ENCODE measurements at regions not wholly inside any gene's neighbourhood (a gene's known extent, or its start where the extent isn't known, plus 50 kb on each side); places are given as distances from the start of the nearest gene placed in this dataset.

- Histone ChIP-seq H3K9ac (ENCODE audit: low read length) (no peak overlapping the region), H3K27me3 (ENCODE audit: insufficient read depth, low read length) (no peaks in the 10 kb centered on the region), H3K4me1 (ENCODE audit: insufficient read depth, low read length, severe bottlenecking) (no peaks in the 10 kb centered on the region), H3F3A (ENCODE audit: insufficient read depth, low read length) (no peaks in the 10 kb centered on the region), H3K9me3 (ENCODE audit: low read length) (no peaks in the 10 kb centered on the region), H3K4me2 (ENCODE audit: low read length) (no peak overlapping the region), H2AFZ (ENCODE audit: low read length) (no peak overlapping the region), H4K20me1 (ENCODE audit: insufficient read depth, low read length) (no peaks in the 10 kb centered on the region), H3K79me2 (ENCODE audit: insufficient read depth, low read length) (no peaks in the 10 kb centered on the region), H3K36me3 (ENCODE audit: insufficient read depth, low read length) (no peaks in the 10 kb centered on the region), H3K9me2 (ENCODE audit: low read depth, low read length) (no peaks in the 10 kb centered on the region), H3K4me3 (ENCODE audit: low read depth, low read length, poor library complexity, severe bottlenecking) (no peak overlapping the region), H3K27ac (ENCODE audit: low read depth, low read length, poor library complexity, severe bottlenecking) (no peak overlapping the region)
- TF ChIP-seq EZH2 (IDR thresholded peaks at IDR 0.05; ENCODE audit: borderline replicate concordance, low read length), result no peak
- TF ChIP-seq CTCF (IDR thresholded peaks at IDR 0.05; ENCODE audit: low read length), result no peak
Observed at GRCh38 chrX:26670521-26670920, 454.6 kb downstream of the MAGEB5 start.

GRCh38 chrX:26664919-26665318 is 448.9 kb downstream of the MAGEB5 start:
- Histone ChIP-seq H3K27me3 (ENCODE audit: insufficient read depth, low read length) (no peaks in the 10 kb centered on the region), H3K27ac (ENCODE audit: low read depth, low read length, poor library complexity, severe bottlenecking) (no peak overlapping the region), H3F3A (ENCODE audit: insufficient read depth, low read length) (no peaks in the 10 kb centered on the region), H4K20me1 (ENCODE audit: insufficient read depth, low read length) (no peaks in the 10 kb centered on the region), H3K4me3 (ENCODE audit: low read depth, low read length, poor library complexity, severe bottlenecking) (no peak overlapping the region), H3K9ac (ENCODE audit: low read length) (no peak overlapping the region), H3K4me2 (ENCODE audit: low read length) (no peak overlapping the region), H2AFZ (ENCODE audit: low read length) (no peak overlapping the region), H3K9me2 (ENCODE audit: low read depth, low read length) (no peaks in the 10 kb centered on the region), H3K4me1 (ENCODE audit: insufficient read depth, low read length, severe bottlenecking) (no peaks in the 10 kb centered on the region), H3K36me3 (ENCODE audit: insufficient read depth, low read length) (no peaks in the 10 kb centered on the region), H3K9me3 (ENCODE audit: low read length) (no peaks in the 10 kb centered on the region), H3K79me2 (ENCODE audit: insufficient read depth, low read length) (no peaks in the 10 kb centered on the region)
- TF ChIP-seq CTCF (IDR thresholded peaks at IDR 0.05; ENCODE audit: low read length) (no peak), EZH2 (IDR thresholded peaks at IDR 0.05; ENCODE audit: borderline replicate concordance, low read length) (no peak)

GRCh38 chrX:26653050-26653449 is 437.1 kb downstream of the MAGEB5 start:
- TF ChIP-seq CTCF (IDR thresholded peaks at IDR 0.05; ENCODE audit: low read length) (no peak), EZH2 (IDR thresholded peaks at IDR 0.05; ENCODE audit: borderline replicate concordance, low read length) (no peak)
- Histone ChIP-seq H3K9ac (ENCODE audit: low read length) (no peak overlapping the region), H2AFZ (ENCODE audit: low read length) (no peak overlapping the region), H4K20me1 (ENCODE audit: insufficient read depth, low read length) (no peaks in the 10 kb centered on the region), H3K9me3 (ENCODE audit: low read length) (no peaks in the 10 kb centered on the region), H3K4me3 (ENCODE audit: low read depth, low read length, poor library complexity, severe bottlenecking) (no peak overlapping the region), H3K79me2 (ENCODE audit: insufficient read depth, low read length) (no peaks in the 10 kb centered on the region), H3F3A (ENCODE audit: insufficient read depth, low read length) (no peaks in the 10 kb centered on the region), H3K9me2 (ENCODE audit: low read depth, low read length) (no peaks in the 10 kb centered on the region), H3K27me3 (ENCODE audit: insufficient read depth, low read length) (no peaks in the 10 kb centered on the region), H3K36me3 (ENCODE audit: insufficient read depth, low read length) (no peaks in the 10 kb centered on the region), H3K4me1 (ENCODE audit: insufficient read depth, low read length, severe bottlenecking) (no peaks in the 10 kb centered on the region), H3K4me2 (ENCODE audit: low read length) (no peak overlapping the region), H3K27ac (ENCODE audit: low read depth, low read length, poor library complexity, severe bottlenecking) (no peak overlapping the region)

Measured in OCI-LY1 (cell line).